ENCODE measurements at regions not wholly inside any gene's neighbourhood (a gene's known extent, or its start where the extent isn't known, plus 50 kb on each side); places are given as distances from the start of the nearest gene placed in this dataset.

DNA sequence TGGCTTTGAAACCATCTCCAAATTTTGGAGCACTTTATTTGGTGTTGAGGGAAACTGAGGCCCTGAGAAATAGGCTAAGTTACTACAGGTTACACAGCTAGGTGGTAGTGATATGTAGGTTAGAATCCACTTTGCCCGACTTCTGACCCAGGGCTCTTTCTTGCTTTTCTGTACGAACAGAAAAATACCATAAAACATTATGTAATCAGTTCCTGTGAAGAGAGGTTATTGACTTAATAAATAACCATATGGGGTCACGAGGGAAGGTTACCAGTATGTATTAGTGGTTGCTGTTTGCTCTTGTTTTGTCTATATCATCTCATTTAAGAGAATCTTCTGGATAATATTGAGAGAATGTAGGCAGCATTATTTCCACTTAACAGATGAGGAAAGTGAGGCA is 172.2 kb upstream of the MAF start:
- Histone ChIP-seq H3K9me3 (ENCODE audit: control extremely low read depth in 1 of 3, control insufficient read depth in 2 of 3, insufficient read depth in 1 of 3, low read length in 2 of 3) (no peaks in the 10 kb centered on the region), H2AFZ (ENCODE audit: insufficient read depth, low read depth, low read length, poor library complexity, severe bottlenecking) (no peak overlapping the region), H3K36me3 (replicated peaks in 1 of 2; ENCODE audit: control extremely low read depth in 1 of 2, control insufficient read depth in 1 of 2, extremely low read depth in 1 of 2, insufficient read depth in 2 of 2, low read length in 1 of 2) (no peaks in the 10 kb centered on the region), H3K4me1 (ENCODE audit: control insufficient read depth in 2 of 2, insufficient read depth in 2 of 2, low read length in 2 of 2) (peaks cover 16 to 23% of the 10 kb centered on the region in 2 donors), H3K9ac (ENCODE audit: low read length) (no peak overlapping the region), H3K4me3 (ENCODE audit: control extremely low read depth in 1 of 5, extremely low read depth in 1 of 5, insufficient read depth in 1 of 5, low read depth in 2 of 5, low read length in 4 of 5) (no peak overlapping the region), H3K79me2 (ENCODE audit: control insufficient read depth, insufficient read depth, low read length) (no peaks in the 10 kb centered on the region), H3K4me2 (replicated peaks; ENCODE audit: low read depth, low read length, poor library complexity, severe bottlenecking) (no peak overlapping the region), H3K27me3 (replicated peaks in 1 of 4; ENCODE audit: control extremely low read depth in 1 of 4, control insufficient read depth in 3 of 4, insufficient read depth in 4 of 4, low read length in 3 of 4) (peaks cover 0 to 2% (median 0%) of the 10 kb centered on the region in 4 experiments), H4K20me1 (ENCODE audit: control insufficient read depth, insufficient read depth, low read length, poor library complexity, severe bottlenecking) (no peaks in the 10 kb centered on the region), H3K27ac (ENCODE audit: low read length in 2 of 2) (no peak overlapping the region)
- Mint-ChIP-seq H3K9me3 (ENCODE audit: insufficient read depth) (no peaks in the 10 kb centered on the region), H3K27me3 (peaks cover 35% of the 10 kb centered on the region), H3K4me1 (peaks cover 27% of the 10 kb centered on the region), H3K4me3 (no peak overlapping the region), H3K27ac (no peak overlapping the region)
- no peak for DNase-seq
- intact Hi-C loops (cut with micrococcal nuclease), result no loop called here
- no peak for TF ChIP-seq EZH2 (IDR thresholded peaks at IDR 0.05; ENCODE audit: borderline replicate concordance, insufficient read depth, low read depth, low read length, poor library complexity, severe bottlenecking)
- TF ChIP-seq, protein P1, sequence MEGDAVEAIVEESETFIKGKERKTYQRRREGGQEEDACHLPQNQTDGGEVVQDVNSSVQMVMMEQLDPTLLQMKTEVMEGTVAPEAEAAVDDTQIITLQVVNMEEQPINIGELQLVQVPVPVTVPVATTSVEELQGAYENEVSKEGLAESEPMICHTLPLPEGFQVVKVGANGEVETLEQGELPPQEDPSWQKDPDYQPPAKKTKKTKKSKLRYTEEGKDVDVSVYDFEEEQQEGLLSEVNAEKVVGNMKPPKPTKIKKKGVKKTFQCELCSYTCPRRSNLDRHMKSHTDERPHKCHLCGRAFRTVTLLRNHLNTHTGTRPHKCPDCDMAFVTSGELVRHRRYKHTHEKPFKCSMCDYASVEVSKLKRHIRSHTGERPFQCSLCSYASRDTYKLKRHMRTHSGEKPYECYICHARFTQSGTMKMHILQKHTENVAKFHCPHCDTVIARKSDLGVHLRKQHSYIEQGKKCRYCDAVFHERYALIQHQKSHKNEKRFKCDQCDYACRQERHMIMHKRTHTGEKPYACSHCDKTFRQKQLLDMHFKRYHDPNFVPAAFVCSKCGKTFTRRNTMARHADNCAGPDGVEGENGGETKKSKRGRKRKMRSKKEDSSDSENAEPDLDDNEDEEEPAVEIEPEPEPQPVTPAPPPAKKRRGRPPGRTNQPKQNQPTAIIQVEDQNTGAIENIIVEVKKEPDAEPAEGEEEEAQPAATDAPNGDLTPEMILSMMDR (IDR thresholded peaks at IDR 0.05), result no peak
- no CpG with 5 or more reads among the region's 3 CpGs for WGBS (ENCODE audit: insufficient coverage)
- POLR2A ChIA-PET, result no interaction called here
- CTCF ChIA-PET, result no interaction called here
- no peak for ATAC-seq (ENCODE audit: low read depth)

- H3K4me3 ChIP-seq (ENCODE audit: control extremely low read depth in 1 of 5, extremely low read depth in 1 of 5, insufficient read depth in 1 of 5, low read depth in 2 of 5, low read length in 4 of 5), result no peak overlapping the region
- H3K27ac Mint-ChIP-seq, result no peak overlapping the region
- peaks cover 0 to 2% (median 0%) of the 10 kb centered on the region in 4 experiments for H3K27me3 ChIP-seq (replicated peaks in 1 of 4; ENCODE audit: control extremely low read depth in 1 of 4, control insufficient read depth in 3 of 4, insufficient read depth in 4 of 4, low read length in 3 of 4)
- H2AFZ ChIP-seq (ENCODE audit: insufficient read depth, low read depth, low read length, poor library complexity, severe bottlenecking), result no peak overlapping the region
- TF ChIP-seq, protein P1 (IDR thresholded peaks at IDR 0.05), result no peak
- no peak for TF ChIP-seq EZH2 (IDR thresholded peaks at IDR 0.05; ENCODE audit: borderline replicate concordance, insufficient read depth, low read depth, low read length, poor library complexity, severe bottlenecking)
- H3K4me2 ChIP-seq (replicated peaks; ENCODE audit: low read depth, low read length, poor library complexity, severe bottlenecking), result no peak overlapping the region
- H4K20me1 ChIP-seq (ENCODE audit: control insufficient read depth, insufficient read depth, low read length, poor library complexity, severe bottlenecking), result no peaks in the 10 kb centered on the region
- H3K9me3 ChIP-seq (ENCODE audit: control extremely low read depth in 1 of 3, control insufficient read depth in 2 of 3, insufficient read depth in 1 of 3, low read length in 2 of 3), result no peaks in the 10 kb centered on the region
- H3K27me3 Mint-ChIP-seq, result peaks cover 35% of the 10 kb centered on the region
- ChIA-PET POLR2A (no interaction called here), CTCF (no interaction called here)
- H3K4me1 Mint-ChIP-seq, result peaks cover 29% of the 10 kb centered on the region
- peaks cover 16 to 24% of the 10 kb centered on the region in 2 donors for H3K4me1 ChIP-seq (ENCODE audit: control insufficient read depth in 2 of 2, insufficient read depth in 2 of 2, low read length in 2 of 2)
- no peaks in the 10 kb centered on the region for H3K36me3 ChIP-seq (replicated peaks in 1 of 2; ENCODE audit: control extremely low read depth in 1 of 2, control insufficient read depth in 1 of 2, extremely low read depth in 1 of 2, insufficient read depth in 2 of 2, low read length in 1 of 2)
- no CpG with 5 or more reads among the region's 4 CpGs for WGBS (ENCODE audit: insufficient coverage)
- no peaks in the 10 kb centered on the region for H3K79me2 ChIP-seq (ENCODE audit: control insufficient read depth, insufficient read depth, low read length)
- DNase-seq, result no peak
- no peak overlapping the region for H3K9ac ChIP-seq (ENCODE audit: low read length)
- no peak overlapping the region for H3K4me3 Mint-ChIP-seq
- no peak overlapping the region for H3K27ac ChIP-seq (ENCODE audit: low read length in 2 of 2)
- intact Hi-C loops (cut with micrococcal nuclease), result no loop called here
- ATAC-seq (ENCODE audit: low read depth), result no peak
- no peaks in the 10 kb centered on the region for H3K9me3 Mint-ChIP-seq (ENCODE audit: insufficient read depth)
Measured at GRCh38 chr16:79772048-79772447, 171.5 kb upstream of the MAF start.
